ENCODE measurements at regions not wholly inside any gene's neighbourhood (a gene's known extent, or its start where the extent isn't known, plus 50 kb on each side); places are given as distances from the start of the nearest gene placed in this dataset.

DNA sequence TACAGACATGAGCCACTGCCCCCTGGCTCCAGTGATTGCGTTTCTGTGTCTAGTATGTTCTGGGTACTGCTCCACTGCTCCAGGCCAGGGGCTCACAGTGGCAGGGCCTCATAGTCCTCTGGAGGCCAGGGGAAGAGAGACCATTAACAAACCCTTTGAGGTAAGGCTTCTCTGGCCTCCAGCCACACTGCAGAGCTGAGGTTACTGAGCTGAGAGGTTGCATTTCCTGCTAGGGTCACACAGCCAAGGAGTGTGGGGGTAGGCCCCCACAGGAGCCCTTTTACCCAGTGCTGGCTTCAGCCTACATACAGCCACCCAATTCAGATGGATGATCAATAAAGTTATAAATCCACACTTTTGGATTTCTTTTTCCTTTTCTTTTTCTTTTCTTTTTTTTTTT lies 50.4 kb upstream of the DLX4 start:
- TF ChIP-seq, protein P1, sequence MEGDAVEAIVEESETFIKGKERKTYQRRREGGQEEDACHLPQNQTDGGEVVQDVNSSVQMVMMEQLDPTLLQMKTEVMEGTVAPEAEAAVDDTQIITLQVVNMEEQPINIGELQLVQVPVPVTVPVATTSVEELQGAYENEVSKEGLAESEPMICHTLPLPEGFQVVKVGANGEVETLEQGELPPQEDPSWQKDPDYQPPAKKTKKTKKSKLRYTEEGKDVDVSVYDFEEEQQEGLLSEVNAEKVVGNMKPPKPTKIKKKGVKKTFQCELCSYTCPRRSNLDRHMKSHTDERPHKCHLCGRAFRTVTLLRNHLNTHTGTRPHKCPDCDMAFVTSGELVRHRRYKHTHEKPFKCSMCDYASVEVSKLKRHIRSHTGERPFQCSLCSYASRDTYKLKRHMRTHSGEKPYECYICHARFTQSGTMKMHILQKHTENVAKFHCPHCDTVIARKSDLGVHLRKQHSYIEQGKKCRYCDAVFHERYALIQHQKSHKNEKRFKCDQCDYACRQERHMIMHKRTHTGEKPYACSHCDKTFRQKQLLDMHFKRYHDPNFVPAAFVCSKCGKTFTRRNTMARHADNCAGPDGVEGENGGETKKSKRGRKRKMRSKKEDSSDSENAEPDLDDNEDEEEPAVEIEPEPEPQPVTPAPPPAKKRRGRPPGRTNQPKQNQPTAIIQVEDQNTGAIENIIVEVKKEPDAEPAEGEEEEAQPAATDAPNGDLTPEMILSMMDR (IDR thresholded peaks at IDR 0.05; ENCODE audit: low read length), result no peak
- TF ChIP-seq EZH2phosphoT487 (IDR thresholded peaks at IDR 0.05; ENCODE audit: low read length) (no peak), EZH2 (optimal IDR thresholded peaks at IDR 0.05; ENCODE audit: low read depth, low read length) (no peak)

All from MM.1S (cell line).